ENCODE measurements at regions not wholly inside any gene's neighbourhood (a gene's known extent, or its start where the extent isn't known, plus 50 kb on each side); places are given as distances from the start of the nearest gene placed in this dataset.
A peak's percentile ranks its signal among the peaks of the same experiment; 100 is the strongest.

- ATAC-seq (no peak), DNase-seq (no peak)
- 25 to 40% (median 33%) methylated on average over 4 of the region's 4 CpGs for WGBS, 3 donors
- Histone ChIP-seq H3K4me3 (no peak overlapping the region), H3K36me3 (ENCODE audit: insufficient read depth in 1 of 2, low read depth in 1 of 2) (no peaks in the 10 kb centered on the region), H3K4me1 (peaks cover 28% of the 10 kb centered on the region), H3K9me3 (no peaks in the 10 kb centered on the region), H3K27me3 (ENCODE audit: insufficient read depth in 3 of 3, low read length in 2 of 3) (no peaks in the 10 kb centered on the region), H3K27ac (no peak overlapping the region)
- no peak for TF ChIP-seq CTCF (IDR thresholded peaks at IDR 0.05)
- intact Hi-C loops (cut with DNase I) = no loop called here
Observed at GRCh38 chr11:8775332-8775731, 92.7 kb downstream of the RPL27A start.

GRCh38 chr11:8775734-8776133, 93.1 kb downstream of the RPL27A start:
- H3K4me3 ChIP-seq = no peak overlapping the region
- peaks cover 28% of the 10 kb centered on the region for H3K4me1 ChIP-seq
- H3K27me3 ChIP-seq (ENCODE audit: insufficient read depth in 3 of 3, low read length in 2 of 3) = no peaks in the 10 kb centered on the region
- intact Hi-C loops (cut with DNase I) = no loop called here
- H3K27ac ChIP-seq = no peak overlapping the region
- no peak for TF ChIP-seq CTCF (IDR thresholded peaks at IDR 0.05)
- no peaks in the 10 kb centered on the region for H3K9me3 ChIP-seq
- ATAC-seq = no peak
- H3K36me3 ChIP-seq (ENCODE audit: insufficient read depth in 1 of 2, low read depth in 1 of 2) = no peaks in the 10 kb centered on the region
- DNase-seq = no peak
- 67 to 83% (median 71%) methylated on average over 1 of the region's 1 CpG for WGBS, 3 donors

- TF ChIP-seq CTCF (IDR thresholded peaks at IDR 0.05) = no peak
- H3K4me1 ChIP-seq = peaks cover 28% of the 10 kb centered on the region
- no peak overlapping the region for H3K27ac ChIP-seq
- H3K9me3 ChIP-seq = no peaks in the 10 kb centered on the region
- intact Hi-C loops (cut with DNase I) = no loop called here
- ATAC-seq = peak in 1 of 4 donors; percentile 21
- DNase-seq = no peak
- no peak overlapping the region for H3K4me3 ChIP-seq
- H3K27me3 ChIP-seq (ENCODE audit: insufficient read depth in 3 of 3, low read length in 2 of 3) = no peaks in the 10 kb centered on the region
- 90 to 99% (median 92%) methylated on average over 3 of the region's 3 CpGs for WGBS, 3 donors
- no peaks in the 10 kb centered on the region for H3K36me3 ChIP-seq (ENCODE audit: insufficient read depth in 1 of 2, low read depth in 1 of 2)
Observed at GRCh38 chr11:8776209-8776608, 93.6 kb downstream of the RPL27A start.

GRCh38 chr11:8777907-8778767, 95.5 kb downstream of the RPL27A start:
- 10 to 18% (median 15%) methylated on average over 8 of the region's 8 CpGs for WGBS, 3 donors
- no peaks in the 10 kb centered on the region for H3K36me3 ChIP-seq (ENCODE audit: insufficient read depth in 1 of 2, low read depth in 1 of 2)
- no peak for TF ChIP-seq CTCF (IDR thresholded peaks at IDR 0.05)
- intact Hi-C loops (cut with DNase I) = no loop called here
- H3K4me1 ChIP-seq = peaks cover 28% of the 10 kb centered on the region
- no peak overlapping the region for H3K4me3 ChIP-seq
- DNase-seq (peak; percentile 62 to 80), ATAC-seq (peak; percentile 58 to 79 (median 72))
- H3K27me3 ChIP-seq (ENCODE audit: insufficient read depth in 3 of 3, low read length in 2 of 3) = no peaks in the 10 kb centered on the region
- H3K9me3 ChIP-seq = no peaks in the 10 kb centered on the region
- H3K27ac ChIP-seq = peak overlapping the region; percentile 69

Measured in psoas muscle (tissue), 7 donors.